BE2C (cell line): ENCODE measurements at regions not wholly inside any gene's neighbourhood (a gene's known extent, or its start where the extent isn't known, plus 50 kb on each side); places are given as distances from the start of the nearest gene placed in this dataset.

Experiments
- DNase-seq: peaks from one replicate; pipeline ENCODE4 v3.0.0-alpha.2; 2020
- H3K27me3 ChIP-seq: fragments of 250-450 bp; sonication (Bioruptor Pico); 2 replicates; pipeline ENCODE4 v1.5.1; 2020; ENCODE audit warnings: mild to moderate bottlenecking
- H3K36me3 ChIP-seq: fragments of 250-450 bp; sonication (Bioruptor Pico); 2 replicates; pipeline ENCODE4 v1.5.1; 2020; ENCODE audit warnings: mild to moderate bottlenecking
- H3K4me1 ChIP-seq: fragments of 250-450 bp; sonication (Bioruptor Pico); 2 replicates; pipeline ENCODE4 v1.5.1; 2020
- H3K4me3 ChIP-seq: 2 replicates; pipeline ENCODE4 v1.5.1; 2011; ENCODE audit warnings: low read depth, low read length
- H3K9me3 ChIP-seq: fragments of 250-450 bp; sonication (Bioruptor Pico); 2 replicates; pipeline ENCODE4 v1.5.1; 2020
- TF ChIP-seq, protein P1 (sequence below): IDR thresholded peaks from 2 replicates; pipeline ENCODE4 v1.5.1; 2012; ENCODE audit warnings: mild to moderate bottlenecking, low read depth, low read length

DNA sequence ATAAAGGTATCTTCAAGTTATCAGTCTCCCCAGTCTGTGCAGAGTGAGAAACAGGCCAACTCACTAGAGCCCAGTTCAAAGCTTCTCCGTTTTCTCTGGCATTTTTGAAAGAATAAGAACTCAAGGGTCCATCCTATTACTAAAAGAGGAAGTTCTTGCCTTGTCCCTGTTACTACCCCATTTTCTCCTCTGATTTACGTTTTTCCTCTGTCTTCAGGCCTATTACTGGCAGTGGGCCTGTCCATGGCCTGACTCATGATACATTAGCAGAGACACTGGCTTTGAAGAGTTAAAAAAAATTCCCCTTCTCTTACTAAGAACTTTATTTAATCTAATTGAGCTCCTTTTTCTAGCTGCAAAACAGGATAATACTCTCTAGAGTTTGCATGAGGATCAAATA is 624.0 kb upstream of the KLF4 start:
- TF ChIP-seq, protein P1, sequence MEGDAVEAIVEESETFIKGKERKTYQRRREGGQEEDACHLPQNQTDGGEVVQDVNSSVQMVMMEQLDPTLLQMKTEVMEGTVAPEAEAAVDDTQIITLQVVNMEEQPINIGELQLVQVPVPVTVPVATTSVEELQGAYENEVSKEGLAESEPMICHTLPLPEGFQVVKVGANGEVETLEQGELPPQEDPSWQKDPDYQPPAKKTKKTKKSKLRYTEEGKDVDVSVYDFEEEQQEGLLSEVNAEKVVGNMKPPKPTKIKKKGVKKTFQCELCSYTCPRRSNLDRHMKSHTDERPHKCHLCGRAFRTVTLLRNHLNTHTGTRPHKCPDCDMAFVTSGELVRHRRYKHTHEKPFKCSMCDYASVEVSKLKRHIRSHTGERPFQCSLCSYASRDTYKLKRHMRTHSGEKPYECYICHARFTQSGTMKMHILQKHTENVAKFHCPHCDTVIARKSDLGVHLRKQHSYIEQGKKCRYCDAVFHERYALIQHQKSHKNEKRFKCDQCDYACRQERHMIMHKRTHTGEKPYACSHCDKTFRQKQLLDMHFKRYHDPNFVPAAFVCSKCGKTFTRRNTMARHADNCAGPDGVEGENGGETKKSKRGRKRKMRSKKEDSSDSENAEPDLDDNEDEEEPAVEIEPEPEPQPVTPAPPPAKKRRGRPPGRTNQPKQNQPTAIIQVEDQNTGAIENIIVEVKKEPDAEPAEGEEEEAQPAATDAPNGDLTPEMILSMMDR: no peak
- H3K4me3 ChIP-seq: no peak overlapping the region
- H3K9me3 ChIP-seq: no peaks in the 10 kb centered on the region
- H3K36me3 ChIP-seq: no peaks in the 10 kb centered on the region
- peaks cover 12% of the 10 kb centered on the region for H3K4me1 ChIP-seq
- H3K27me3 ChIP-seq: no peaks in the 10 kb centered on the region
- DNase-seq: no peak

DNA sequence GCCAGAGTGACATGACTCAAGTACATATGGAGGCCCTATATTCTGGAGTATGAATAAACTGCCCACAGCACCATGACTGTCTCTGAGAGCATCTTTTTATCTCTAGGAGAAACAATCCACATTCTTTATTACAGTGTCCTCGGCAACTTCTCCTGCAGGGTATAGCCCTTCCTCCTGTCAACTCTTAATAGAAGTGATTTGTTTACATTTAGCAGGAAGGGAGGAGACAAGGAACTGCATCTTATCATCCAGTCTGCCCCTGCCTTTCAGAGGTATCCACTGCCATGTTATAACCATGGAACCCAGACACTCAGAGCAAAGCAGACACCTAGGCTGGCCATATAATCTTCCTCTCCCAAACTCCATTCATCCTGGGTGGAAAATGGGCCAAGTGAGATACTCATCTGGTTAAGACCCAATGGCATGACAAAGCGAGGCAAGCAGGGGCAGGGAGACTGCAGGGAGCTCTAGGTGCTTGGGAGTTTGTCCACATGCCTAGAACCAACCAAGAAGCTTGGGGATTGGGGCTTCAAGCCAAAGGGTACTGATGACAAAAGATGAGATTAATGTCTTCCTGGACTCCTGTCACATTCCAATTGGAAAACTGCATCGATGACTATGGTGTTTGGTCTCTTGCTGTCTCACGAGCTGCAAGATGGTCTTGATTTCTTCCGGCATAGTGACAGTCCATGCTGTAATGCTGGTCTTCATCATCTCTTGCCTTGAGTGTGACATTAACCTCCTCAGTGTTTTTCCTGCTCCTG is 620.5 kb upstream of the KLF4 start:
- H3K4me1 ChIP-seq: peaks cover 3% of the 10 kb centered on the region
- H3K27me3 ChIP-seq: no peaks in the 10 kb centered on the region
- no peak overlapping the region for H3K4me3 ChIP-seq
- no peaks in the 10 kb centered on the region for H3K9me3 ChIP-seq
- TF ChIP-seq, protein P1: no peak
- no peaks in the 10 kb centered on the region for H3K36me3 ChIP-seq
- DNase-seq: no peak

DNA sequence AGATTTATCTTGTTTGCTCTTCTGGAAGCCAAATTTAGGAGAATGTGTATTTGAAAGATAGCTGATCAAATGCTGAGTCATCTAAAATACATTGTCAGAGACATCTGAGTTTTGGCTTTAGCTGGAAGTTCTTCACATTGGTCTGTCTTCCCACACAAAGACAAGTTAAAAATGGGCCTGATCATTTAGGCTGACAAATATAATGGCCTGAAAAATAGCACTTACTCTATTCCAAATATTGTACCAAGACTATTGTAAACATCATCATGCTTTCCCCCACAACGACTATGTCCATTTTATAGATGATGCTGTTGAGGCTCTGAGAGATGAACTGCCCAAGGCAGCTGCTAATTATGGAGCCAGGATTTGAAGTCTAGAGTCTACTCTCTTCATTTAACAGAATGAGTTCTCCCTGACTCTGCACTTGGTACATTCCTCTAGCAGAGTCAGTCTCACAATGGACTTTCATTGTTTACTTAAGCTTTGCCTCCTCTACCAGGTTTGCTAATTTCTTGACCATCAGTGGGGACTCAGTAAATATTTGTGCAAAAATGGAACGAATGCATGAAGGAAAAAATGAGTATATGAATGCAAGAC is 619.4 kb upstream of the KLF4 start:
- TF ChIP-seq, protein P1: no peak
- Histone ChIP-seq H3K4me3 (no peak overlapping the region), H3K27me3 (no peaks in the 10 kb centered on the region), H3K4me1 (peaks cover 3% of the 10 kb centered on the region), H3K9me3 (no peaks in the 10 kb centered on the region), H3K36me3 (no peaks in the 10 kb centered on the region)
- DNase-seq: no peak

DNA sequence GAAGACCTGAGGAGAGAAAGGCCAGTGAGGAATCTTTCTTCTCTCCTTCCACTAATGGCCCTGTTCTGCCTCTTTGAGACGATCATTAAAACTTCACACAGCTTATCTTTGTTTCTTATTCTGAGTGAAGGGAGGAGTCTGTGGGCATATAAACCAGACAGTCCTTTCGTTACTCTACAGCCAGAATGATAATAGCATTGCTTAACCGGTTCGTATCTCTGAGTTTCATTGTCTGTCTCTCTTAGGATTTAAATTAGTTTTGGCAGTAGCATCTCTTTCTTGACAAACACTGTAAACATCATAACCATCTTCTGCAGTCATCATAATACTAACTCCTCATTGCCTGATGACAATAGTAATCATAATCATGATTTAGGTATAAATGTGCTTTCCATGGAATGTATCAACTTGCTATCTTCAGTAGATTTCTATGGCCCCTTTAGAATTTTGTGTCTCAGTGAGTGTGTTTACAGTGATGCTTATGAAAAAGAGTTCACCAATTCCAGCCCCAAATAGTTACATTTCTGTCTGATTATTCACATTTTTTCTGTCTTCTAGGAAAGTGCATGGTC is 618.8 kb upstream of the KLF4 start:
- no peaks in the 10 kb centered on the region for H3K9me3 ChIP-seq
- H3K27me3 ChIP-seq: no peaks in the 10 kb centered on the region
- H3K36me3 ChIP-seq: no peaks in the 10 kb centered on the region
- DNase-seq: no peak
- TF ChIP-seq, protein P1: no peak
- peaks cover 7% of the 10 kb centered on the region for H3K4me1 ChIP-seq
- no peak overlapping the region for H3K4me3 ChIP-seq

DNA sequence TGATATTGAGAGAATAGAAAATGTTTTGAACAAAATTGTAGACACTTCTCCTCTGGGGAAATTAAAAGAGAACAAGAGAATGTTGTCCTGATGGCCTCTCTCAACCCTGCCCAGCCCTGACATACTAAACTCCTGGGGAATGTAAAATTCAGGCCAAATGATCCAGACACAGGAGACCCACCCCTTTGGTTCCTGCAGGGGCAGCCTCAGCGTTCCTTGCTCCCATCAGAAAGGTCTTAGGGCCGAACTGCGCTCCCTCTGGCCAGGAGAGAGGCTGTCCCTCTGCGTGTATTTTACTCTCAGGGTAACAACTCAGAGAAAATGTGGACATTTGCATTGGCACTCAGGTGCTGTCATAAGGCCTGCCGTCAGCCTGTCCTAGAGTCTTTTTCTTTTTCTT is 616.3 kb upstream of the KLF4 start:
- no peak overlapping the region for H3K4me3 ChIP-seq
- no peaks in the 10 kb centered on the region for H3K27me3 ChIP-seq
- DNase-seq: no peak
- H3K36me3 ChIP-seq: no peaks in the 10 kb centered on the region
- no peaks in the 10 kb centered on the region for H3K9me3 ChIP-seq
- TF ChIP-seq, protein P1: no peak; the same call in 1 of the 2 replicates
- H3K4me1 ChIP-seq: peaks cover 20% of the 10 kb centered on the region

DNA sequence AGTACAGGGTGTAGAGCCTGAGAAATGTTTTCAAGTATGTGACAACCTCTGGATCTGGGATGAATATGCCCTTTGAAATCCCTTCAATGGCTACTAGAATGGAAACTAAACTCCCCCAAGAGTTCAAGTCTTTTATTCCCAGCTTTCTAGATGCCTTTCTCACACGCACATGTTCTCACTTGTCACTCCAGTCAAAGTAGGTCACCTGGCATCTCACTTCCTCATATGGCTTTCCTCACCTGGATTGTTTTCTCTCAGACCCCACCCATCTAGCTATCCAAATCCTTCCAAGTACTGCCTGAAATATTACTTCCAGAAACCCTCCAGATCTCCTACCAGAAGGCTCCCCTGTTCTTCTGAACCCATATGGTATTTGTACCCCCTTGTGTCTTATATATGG is 615.4 kb upstream of the KLF4 start:
- no peak for DNase-seq
- no peaks in the 10 kb centered on the region for H3K27me3 ChIP-seq
- no peaks in the 10 kb centered on the region for H3K9me3 ChIP-seq
- TF ChIP-seq, protein P1: no peak
- no peaks in the 10 kb centered on the region for H3K36me3 ChIP-seq
- H3K4me3 ChIP-seq: no peak overlapping the region
- peaks cover 21% of the 10 kb centered on the region for H3K4me1 ChIP-seq
